ENCODE measurements at regions not wholly inside any gene's neighbourhood (a gene's known extent, or its start where the extent isn't known, plus 50 kb on each side); places are given as distances from the start of the nearest gene placed in this dataset.

GRCh38 chr1:193427524-193427923, 241.1 kb upstream of the B3GALT2 start:
- TF ChIP-seq BHLHE40 (IDR thresholded peaks at IDR 0.05; ENCODE audit: low read length) (no peak), ZNF76 (CRISPR knock-in tag; IDR thresholded peaks at IDR 0.05; ENCODE audit: borderline replicate concordance) (no peak), FOSL1 (tag; conservative IDR thresholded peaks at IDR 0.05) (no peak), CTCF (IDR thresholded peaks at IDR 0.05 in 2 of 3, conservative IDR thresholded peaks at IDR 0.05 in 1 of 3; ENCODE audit: insufficient read depth in 2 of 3, low read depth in 1 of 3, low read length in 3 of 3) (no peak), CBX8 (IDR thresholded peaks at IDR 0.05; ENCODE audit: borderline replicate concordance, extremely low read depth, low read depth, low read length, poor library complexity, severe bottlenecking) (no peak), HNRNPLL (IDR thresholded peaks at IDR 0.05; ENCODE audit: low read depth, low read length, poor library complexity, severe bottlenecking) (no peak), CEBPG (CRISPR knock-in tag; IDR thresholded peaks at IDR 0.05) (no peak), CEBPG (tag; conservative IDR thresholded peaks at IDR 0.05 in 1 of 2, IDR thresholded peaks at IDR 0.05 in 1 of 2) (no peak), ZNF280B (CRISPR knock-in tag; IDR thresholded peaks at IDR 0.05) (no peak), SP2 (IDR thresholded peaks at IDR 0.05; ENCODE audit: extremely low read depth, low read depth, low read length, poor library complexity, severe bottlenecking) (no peak), SMARCC2 (IDR thresholded peaks at IDR 0.05; ENCODE audit: low read depth) (no peak), FOXO4 (CRISPR knock-in tag; IDR thresholded peaks at IDR 0.05) (no peak)

Measured in K562 (cell line).